GM21515 (cell line): ENCODE measurements at regions not wholly inside any gene's neighbourhood (a gene's known extent, or its start where the extent isn't known, plus 50 kb on each side); places are given as distances from the start of the nearest gene placed in this dataset.
"Not testable (repeated sequence)": the region's sequence is repeated elsewhere in the genome, so short reads cannot be mapped to it uniquely, and the experiment has no call there.

Experiments
- ATAC-seq: cut with Tn5 transposase; IDR thresholded peaks from one replicate; pipeline ENCODE4 v1.9.1; 2021; ENCODE audit not compliant: unreplicated experiment

DNA sequence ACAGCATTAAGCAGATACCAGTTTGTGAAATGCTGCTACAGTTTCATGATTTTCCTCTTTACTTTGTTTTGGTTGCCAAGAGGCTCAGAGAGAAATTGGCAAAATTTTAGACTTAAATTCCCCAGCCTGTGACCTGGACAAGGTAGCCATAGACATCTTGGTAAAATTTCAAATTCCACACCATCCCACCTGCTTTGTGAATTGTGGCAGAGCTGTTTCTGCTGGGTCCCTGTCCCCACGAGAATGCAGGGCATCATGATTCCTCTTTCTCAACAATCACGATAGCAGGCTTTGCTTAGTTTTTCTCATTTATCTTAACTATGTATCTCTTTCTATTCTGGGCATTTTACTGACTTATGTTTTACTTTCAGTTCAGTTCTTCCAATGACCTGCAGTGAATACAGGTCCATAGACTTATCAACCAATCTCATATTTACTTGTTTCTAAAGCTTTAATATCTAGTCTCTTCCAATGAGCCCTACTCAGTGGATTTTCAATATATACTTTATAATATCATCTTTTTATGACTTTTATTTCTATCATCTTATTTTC lies 351.6 kb downstream of the SOCS6 start:
- no peak for ATAC-seq

DNA sequence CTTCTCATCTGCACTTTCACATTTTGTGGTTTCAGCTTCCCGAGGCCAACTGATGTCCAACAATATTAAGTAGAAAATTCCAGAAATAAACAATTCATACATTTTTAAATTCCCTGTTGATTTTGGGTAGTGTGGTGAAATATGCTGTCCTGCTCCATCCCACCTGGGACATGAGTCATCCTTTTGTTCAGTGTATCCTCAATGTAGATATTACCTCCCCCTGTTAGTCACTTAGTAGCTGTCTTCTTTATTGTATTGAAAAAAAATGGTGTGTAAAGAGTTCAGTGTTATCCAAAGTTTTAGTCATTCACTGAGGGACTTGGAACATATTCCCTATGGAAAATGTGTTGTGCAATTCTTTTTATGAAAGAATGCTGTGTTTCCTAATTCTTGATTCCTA lies 348.1 kb downstream of the SOCS6 start:
- ATAC-seq, result no peak

DNA sequence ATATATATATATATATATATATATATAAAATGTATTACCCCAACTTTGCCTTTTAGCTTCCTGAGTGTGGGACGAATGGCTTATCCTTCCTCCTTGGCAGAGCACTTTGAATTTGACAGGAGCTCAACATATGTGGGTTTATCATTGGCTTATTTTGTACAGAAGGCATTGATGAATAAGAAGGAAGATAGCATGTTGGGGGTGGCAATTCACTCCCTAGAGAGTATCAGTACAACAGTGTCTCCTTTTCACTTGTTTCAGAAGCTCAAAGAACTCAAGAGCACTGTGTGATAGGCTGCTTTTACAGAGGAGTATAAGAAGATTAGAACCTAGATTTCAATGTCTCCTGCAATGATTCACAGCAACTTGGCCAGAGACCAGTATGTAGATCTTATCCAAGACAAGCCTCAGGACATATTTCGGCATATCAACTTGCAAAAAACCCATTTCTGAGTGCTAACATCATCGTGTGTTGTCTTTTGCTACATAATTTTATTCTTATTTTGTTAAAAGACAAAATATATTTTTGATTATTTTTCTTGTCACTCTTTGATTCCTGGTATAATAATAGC lies 345.8 kb downstream of the SOCS6 start:
- no peak for ATAC-seq

GRCh38 chr18:70627182-70627802 lies 338.4 kb downstream of the SOCS6 start:
- no peak for ATAC-seq

- ATAC-seq, result no peak
These were observed 334.0 kb downstream of the SOCS6 start for GRCh38 chr18:70622622-70623419.

GRCh38 chr18:70621710-70622109 lies 332.9 kb downstream of the SOCS6 start:
- no peak for ATAC-seq

GRCh38 chr18:70620837-70621612 lies 332.2 kb downstream of the SOCS6 start:
- ATAC-seq, result no peak

DNA sequence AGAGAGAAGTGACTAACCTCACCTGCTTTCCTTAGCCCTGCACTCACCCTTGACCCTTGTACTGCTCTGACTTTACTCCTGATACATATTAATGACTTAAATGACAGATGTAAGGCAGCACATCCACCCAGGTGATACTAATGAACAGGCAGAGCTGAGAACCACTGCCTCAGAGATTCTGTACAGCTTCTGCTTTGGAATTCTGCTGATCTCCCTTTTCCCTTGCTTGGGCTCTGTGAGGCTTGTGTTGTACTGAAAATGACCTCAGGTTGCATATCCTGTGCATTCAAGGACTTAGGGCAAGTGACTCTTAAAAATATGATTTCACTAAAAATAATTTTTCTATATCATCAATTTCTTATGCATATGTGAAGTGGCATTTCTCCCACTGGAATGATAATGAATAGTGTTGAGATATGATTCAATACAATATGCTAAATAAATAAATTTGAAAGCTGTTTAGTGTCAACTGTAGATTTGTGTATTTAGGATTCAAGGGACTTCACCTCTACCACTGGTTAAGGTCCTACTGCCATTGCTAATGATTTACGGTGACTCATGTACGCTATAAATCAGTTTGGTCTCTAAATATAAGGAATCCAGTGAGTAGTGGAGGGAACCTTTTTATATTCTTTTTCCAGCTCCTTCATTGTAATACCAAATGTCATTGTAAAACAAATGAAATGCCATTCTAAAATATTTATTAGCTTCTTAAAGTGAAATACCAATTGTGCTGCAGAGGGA lies 328.3 kb downstream of the SOCS6 start:
- ATAC-seq, result no peak

GRCh38 chr18:70600225-70600925 lies 311.5 kb downstream of the SOCS6 start:
- ATAC-seq, result no peak

DNA sequence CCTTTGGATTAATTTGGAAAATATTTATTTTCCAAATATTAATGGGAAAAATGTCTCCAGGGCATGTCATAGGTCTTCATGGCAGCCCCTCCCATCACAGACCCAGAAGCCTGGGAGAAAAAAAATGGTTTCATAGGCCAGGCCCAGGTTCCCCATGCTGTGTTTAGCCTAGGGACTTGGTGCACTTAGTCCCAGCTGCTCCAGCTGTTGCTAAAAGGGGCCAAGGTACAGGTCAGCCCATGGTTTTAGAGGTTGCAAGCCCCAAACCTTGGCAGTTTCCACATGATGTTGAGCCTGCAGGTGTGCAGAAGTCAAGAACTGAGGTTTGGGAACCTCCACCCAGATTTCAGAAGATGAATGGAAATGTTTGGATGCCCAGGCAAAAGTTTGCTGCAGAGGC lies 309.6 kb downstream of the SOCS6 start:
- no peak for ATAC-seq

- ATAC-seq, result no peak
These were observed 294.1 kb downstream of the SOCS6 start for GRCh38 chr18:70582981-70583380.

DNA sequence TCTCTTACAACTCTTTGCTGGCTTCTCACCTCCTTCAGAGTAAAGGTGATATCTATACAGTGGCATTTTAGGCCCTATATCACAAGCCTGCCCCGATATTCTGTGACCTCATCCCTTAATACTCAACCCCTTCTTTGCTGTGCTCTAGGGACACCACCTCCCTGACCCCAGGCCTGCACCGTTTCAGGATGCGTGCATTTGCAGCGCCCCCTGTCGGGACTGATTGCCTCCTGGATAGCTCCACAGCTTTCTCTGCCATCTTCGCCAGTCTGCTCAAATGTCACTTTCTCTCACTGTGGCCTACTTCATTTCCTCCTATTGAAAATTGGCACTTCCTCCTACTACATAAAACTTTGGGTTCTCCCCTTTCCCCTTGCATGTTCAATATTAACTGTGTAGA lies 289.6 kb downstream of the SOCS6 start:
- ATAC-seq, result no peak

DNA sequence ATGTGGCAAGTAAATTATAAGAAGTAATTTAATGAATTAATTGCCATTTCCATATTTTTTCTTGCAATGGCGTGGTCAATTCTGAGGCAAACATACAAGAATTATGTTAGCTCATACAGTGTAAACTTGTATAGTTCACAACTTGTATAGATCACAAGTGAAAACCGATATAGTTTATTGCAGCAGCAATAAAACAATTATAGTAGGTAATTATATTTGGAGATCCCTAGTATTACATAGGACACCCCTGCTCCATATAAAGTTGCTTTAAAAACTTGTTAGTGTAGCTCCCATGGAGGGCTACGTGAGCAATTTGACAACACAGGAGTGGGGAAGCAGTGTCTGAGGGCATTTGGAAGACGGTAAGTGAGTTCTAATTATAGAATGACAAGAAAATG lies 288.2 kb downstream of the SOCS6 start:
- ATAC-seq, result no peak

- no peak for ATAC-seq
These were observed 287.6 kb downstream of the SOCS6 start for GRCh38 chr18:70576276-70577022.

DNA sequence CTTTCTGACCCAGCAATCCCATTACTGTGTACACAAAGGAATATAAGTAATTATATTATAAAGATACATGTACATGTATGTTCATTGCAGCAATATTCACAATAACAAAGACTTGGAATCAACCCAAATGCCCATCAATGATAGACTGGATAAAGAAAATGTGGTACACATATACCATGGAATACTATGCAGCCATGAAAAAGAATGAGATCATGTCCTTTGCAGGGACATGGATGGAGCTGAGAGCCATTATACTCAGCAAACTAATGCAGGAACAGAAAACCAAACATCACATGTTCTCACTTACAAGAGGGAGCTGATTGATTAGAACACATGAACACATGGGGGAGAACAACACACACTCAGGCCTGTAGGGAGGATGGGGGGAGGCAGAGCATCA lies 286.1 kb downstream of the SOCS6 start:
- not testable (repeated sequence) for ATAC-seq

DNA sequence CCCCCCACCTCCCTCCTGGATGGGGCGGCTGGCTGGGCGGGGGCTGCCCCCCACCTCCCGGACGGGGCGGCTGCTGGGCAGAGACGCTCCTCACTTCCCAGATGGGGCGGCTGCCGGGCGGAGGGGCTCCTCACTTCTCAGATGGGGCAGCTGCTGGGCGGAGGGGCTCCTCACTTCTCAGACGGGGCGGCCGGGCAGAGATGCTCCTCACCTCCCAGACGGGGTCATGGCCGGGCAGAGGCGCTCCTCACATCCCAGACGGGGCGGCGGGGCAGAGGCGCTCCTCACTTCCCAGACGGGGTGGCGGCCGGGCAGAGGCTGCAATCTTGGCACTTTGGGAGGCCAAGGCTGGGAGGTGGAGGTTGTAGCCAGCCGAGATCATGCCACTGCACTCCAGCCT lies 280.8 kb downstream of the SOCS6 start:
- not testable (repeated sequence) for ATAC-seq

DNA sequence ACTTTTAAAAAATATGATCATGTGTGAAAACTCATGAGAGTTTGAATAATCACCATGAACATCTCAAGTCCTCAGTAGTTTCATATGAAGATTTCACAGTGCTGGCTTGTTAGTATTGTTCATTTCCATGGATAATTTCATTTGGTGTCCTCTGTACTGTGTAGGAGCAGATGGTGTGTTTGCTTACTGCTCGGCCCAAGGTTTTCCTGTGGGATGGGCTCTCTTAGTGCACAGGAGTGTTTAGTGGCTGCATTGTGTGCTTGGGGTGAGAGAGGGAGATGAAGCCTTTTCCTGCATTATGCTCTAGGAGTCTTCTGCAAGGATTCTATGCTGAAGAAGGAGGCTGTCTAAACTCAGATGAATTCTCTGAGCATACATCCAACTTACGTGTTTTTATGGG lies 270.6 kb downstream of the SOCS6 start:
- ATAC-seq, result no peak

GRCh38 chr18:70558371-70558770 lies 269.5 kb downstream of the SOCS6 start:
- ATAC-seq, result no peak

DNA sequence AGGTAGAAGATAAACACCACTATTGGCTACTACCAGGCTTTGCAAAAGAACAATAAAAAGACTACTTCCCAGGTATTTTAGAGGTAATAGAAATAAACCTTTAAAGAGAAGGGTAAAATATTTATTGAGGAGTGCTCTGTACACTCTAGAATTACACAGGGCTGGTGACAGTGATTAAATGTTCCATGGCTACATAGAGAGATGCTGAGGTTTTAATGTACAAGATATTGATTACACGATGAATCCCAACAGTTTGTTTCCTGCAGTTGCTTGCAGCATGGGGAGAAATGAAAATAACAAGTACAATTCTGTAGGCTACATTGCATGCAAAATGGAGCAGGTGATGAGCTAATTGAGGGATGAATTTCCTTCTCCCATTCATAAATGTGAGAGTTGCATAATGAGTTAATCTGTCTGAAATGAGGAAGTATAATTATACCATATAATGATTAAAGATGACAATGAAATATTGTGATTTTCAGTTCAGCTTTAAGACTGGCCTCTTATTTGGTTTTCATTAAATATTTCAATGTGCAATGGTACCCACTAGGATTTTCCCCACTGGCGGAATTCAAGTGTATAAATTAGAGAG lies 266.1 kb downstream of the SOCS6 start:
- no peak for ATAC-seq
